ENCODE measurements at regions not wholly inside any gene's neighbourhood (a gene's known extent, or its start where the extent isn't known, plus 50 kb on each side); places are given as distances from the start of the nearest gene placed in this dataset.
"Not testable (repeated sequence)": the region's sequence is repeated elsewhere in the genome, so short reads cannot be mapped to it uniquely, and the experiment has no call there.

DNA sequence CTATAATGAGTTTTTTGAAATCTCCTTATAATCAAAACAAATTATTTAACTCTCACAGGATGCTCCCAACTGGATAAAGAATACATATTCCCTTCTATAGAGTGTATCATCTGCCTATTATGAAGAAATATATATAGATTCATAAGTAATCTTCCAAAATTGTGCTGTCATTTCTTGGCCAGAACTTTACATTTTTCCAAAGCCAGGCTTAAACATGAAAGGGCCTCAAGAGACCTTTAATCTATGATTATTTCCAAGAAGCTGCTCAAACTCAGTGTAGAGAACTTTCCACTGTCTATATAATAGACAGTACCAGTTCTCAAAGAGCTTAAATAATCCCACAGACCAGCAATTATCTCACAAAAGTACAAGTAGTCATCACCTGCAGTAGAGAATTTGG is 211.0 kb downstream of the AKAIN1 start:
- H3K4me3 ChIP-seq, result no peak overlapping the region
- peaks cover 27% of the 10 kb centered on the region for H3K9me3 ChIP-seq
- DNase-seq, result no peak
- no peaks in the 10 kb centered on the region for H3K36me3 ChIP-seq (ENCODE audit: low read depth)
- intact Hi-C loops (cut with DNase I, micrococcal nuclease), result no loop called here
- ATAC-seq, result no peak
- TF ChIP-seq CTCF (IDR thresholded peaks at IDR 0.05), result no peak
- H3K4me1 ChIP-seq (ENCODE audit: low read depth), result no peaks in the 10 kb centered on the region

- TF ChIP-seq CTCF (IDR thresholded peaks at IDR 0.05), result no peak
- ATAC-seq (no peak), DNase-seq (no peak)
- peaks cover 33% of the 10 kb centered on the region for H3K9me3 ChIP-seq
- H3K4me3 ChIP-seq, result no peak overlapping the region
- intact Hi-C loops (cut with DNase I, micrococcal nuclease), result no loop called here
- no peaks in the 10 kb centered on the region for H3K36me3 ChIP-seq (ENCODE audit: low read depth)
- no peaks in the 10 kb centered on the region for H3K4me1 ChIP-seq (ENCODE audit: low read depth)
Observed at GRCh38 chr18:4961121-4961909, 235.7 kb downstream of the AKAIN1 start.

GRCh38 chr18:4960578-4960977 is 236.5 kb downstream of the AKAIN1 start:
- H3K4me3 ChIP-seq, result no peak overlapping the region
- H3K9me3 ChIP-seq, result peaks cover 32% of the 10 kb centered on the region
- H3K36me3 ChIP-seq (ENCODE audit: low read depth), result no peaks in the 10 kb centered on the region
- intact Hi-C loops (cut with DNase I, micrococcal nuclease), result no loop called here
- ATAC-seq, result no peak
- no peak for TF ChIP-seq CTCF (IDR thresholded peaks at IDR 0.05)
- no peaks in the 10 kb centered on the region for H3K4me1 ChIP-seq (ENCODE audit: low read depth)
- DNase-seq, result no peak

- TF ChIP-seq CTCF (IDR thresholded peaks at IDR 0.05), result no peak
- Histone ChIP-seq H3K4me3 (no peak overlapping the region), H3K4me1 (ENCODE audit: low read depth) (no peaks in the 10 kb centered on the region), H3K9me3 (peaks cover 56% of the 10 kb centered on the region), H3K36me3 (ENCODE audit: low read depth) (no peaks in the 10 kb centered on the region)
- no peak for ATAC-seq
- no peak for DNase-seq
- intact Hi-C loops (cut with DNase I, micrococcal nuclease), result no loop called here
Observed at GRCh38 chr18:4931209-4931608, 265.8 kb downstream of the AKAIN1 start.

GRCh38 chr18:4921548-4921947 is 275.5 kb downstream of the AKAIN1 start:
- H3K36me3 ChIP-seq (ENCODE audit: low read depth), result no peaks in the 10 kb centered on the region
- H3K4me3 ChIP-seq, result no peak overlapping the region
- DNase-seq (no peak), ATAC-seq (no peak)
- no peaks in the 10 kb centered on the region for H3K4me1 ChIP-seq (ENCODE audit: low read depth)
- no peak for TF ChIP-seq CTCF (IDR thresholded peaks at IDR 0.05)
- H3K9me3 ChIP-seq, result peaks cover 31% of the 10 kb centered on the region
- intact Hi-C loops (cut with DNase I, micrococcal nuclease), result no loop called here

GRCh38 chr18:4917509-4917908 is 279.5 kb downstream of the AKAIN1 start:
- intact Hi-C loops (cut with DNase I, micrococcal nuclease); H3K4me1 ChIP-seq (ENCODE audit: low read depth); ATAC-seq; H3K4me3 ChIP-seq; DNase-seq; H3K36me3 ChIP-seq (ENCODE audit: low read depth): not testable (repeated sequence)
- H3K9me3 ChIP-seq, result peaks cover 36% of the 10 kb centered on the region
